Breast epithelium (tissue), 3 donors: ENCODE measurements at regions not wholly inside any gene's neighbourhood (a gene's known extent, or its start where the extent isn't known, plus 50 kb on each side); places are given as distances from the start of the nearest gene placed in this dataset.

ENCODE experiments used
- POLR2AphosphoS5 ChIP-seq, 3 donors: sonication (generic); formaldehyde crosslinking; IDR thresholded peaks; one replicate each; pipeline ENCODE4 v1.6.1; 2017; ENCODE audit warnings: antibody characterized with exemption in 3 of 3
- TF ChIP-seq, protein P1 (sequence below), 3 donors: fragments of 450-650 bp; IDR thresholded peaks; one replicate each; pipeline ENCODE4 v1.5.1; 2016 to 2017; ENCODE audit warnings: antibody characterized with exemption in 3 of 3, mild to moderate bottlenecking in 3 of 3, moderate library complexity in 3 of 3

DNA sequence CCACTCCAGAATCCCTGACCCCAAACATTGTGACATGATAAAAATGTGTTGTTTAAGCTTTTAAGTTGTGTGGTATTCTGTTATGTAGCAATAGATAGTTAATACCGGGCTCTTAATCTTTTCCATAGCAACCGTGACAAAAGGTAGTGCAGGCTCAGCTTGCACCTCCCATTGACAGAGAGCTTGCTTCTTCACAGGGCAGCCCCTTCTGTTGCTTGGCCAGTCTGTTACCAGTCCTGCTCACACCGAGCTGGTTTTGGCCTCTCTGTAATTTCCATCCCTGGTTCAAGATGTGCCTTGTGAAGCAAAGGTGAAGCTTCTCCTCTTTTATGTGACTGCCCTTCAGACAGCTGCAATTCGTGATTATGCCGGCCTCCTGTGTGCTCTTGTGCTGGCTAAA is 86.9 kb downstream of the CRYGS start:
- TF ChIP-seq POLR2AphosphoS5 (IDR thresholded peaks at IDR 0.05): no peak
- TF ChIP-seq, protein P1, sequence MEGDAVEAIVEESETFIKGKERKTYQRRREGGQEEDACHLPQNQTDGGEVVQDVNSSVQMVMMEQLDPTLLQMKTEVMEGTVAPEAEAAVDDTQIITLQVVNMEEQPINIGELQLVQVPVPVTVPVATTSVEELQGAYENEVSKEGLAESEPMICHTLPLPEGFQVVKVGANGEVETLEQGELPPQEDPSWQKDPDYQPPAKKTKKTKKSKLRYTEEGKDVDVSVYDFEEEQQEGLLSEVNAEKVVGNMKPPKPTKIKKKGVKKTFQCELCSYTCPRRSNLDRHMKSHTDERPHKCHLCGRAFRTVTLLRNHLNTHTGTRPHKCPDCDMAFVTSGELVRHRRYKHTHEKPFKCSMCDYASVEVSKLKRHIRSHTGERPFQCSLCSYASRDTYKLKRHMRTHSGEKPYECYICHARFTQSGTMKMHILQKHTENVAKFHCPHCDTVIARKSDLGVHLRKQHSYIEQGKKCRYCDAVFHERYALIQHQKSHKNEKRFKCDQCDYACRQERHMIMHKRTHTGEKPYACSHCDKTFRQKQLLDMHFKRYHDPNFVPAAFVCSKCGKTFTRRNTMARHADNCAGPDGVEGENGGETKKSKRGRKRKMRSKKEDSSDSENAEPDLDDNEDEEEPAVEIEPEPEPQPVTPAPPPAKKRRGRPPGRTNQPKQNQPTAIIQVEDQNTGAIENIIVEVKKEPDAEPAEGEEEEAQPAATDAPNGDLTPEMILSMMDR (IDR thresholded peaks at IDR 0.05): no peak
